ENCODE measurements at regions not wholly inside any gene's neighbourhood (a gene's known extent, or its start where the extent isn't known, plus 50 kb on each side); places are given as distances from the start of the nearest gene placed in this dataset.

DNA sequence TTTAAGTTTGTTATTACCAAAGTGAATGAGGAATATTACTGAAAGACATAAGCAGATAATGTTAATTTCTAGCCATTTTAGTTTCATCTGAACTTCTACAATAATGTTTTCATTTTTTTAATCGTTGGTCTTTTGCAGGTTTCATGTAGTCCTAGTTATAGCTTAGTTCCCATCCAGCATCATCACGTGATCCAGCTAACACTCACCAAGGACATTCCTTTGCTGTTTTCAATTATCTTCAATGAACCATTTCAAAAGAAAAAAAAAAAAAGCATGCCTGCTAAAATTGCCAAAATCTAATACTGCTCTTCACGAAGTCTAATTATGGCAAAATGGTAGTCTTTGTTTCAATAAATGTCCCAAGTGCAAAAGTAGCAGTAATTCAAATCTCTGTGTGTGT is 187.7 kb upstream of the ATXN7L3B start:
- TF ChIP-seq, protein P1, sequence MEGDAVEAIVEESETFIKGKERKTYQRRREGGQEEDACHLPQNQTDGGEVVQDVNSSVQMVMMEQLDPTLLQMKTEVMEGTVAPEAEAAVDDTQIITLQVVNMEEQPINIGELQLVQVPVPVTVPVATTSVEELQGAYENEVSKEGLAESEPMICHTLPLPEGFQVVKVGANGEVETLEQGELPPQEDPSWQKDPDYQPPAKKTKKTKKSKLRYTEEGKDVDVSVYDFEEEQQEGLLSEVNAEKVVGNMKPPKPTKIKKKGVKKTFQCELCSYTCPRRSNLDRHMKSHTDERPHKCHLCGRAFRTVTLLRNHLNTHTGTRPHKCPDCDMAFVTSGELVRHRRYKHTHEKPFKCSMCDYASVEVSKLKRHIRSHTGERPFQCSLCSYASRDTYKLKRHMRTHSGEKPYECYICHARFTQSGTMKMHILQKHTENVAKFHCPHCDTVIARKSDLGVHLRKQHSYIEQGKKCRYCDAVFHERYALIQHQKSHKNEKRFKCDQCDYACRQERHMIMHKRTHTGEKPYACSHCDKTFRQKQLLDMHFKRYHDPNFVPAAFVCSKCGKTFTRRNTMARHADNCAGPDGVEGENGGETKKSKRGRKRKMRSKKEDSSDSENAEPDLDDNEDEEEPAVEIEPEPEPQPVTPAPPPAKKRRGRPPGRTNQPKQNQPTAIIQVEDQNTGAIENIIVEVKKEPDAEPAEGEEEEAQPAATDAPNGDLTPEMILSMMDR (conservative IDR thresholded peaks at IDR 0.05; ENCODE audit: low read length), result no peak
- TF ChIP-seq EZH2phosphoT487 (IDR thresholded peaks at IDR 0.05; ENCODE audit: borderline replicate concordance), result no peak

Data from Loucy (cell line).